IPS DF 4.7 (cell line): ENCODE measurements at regions not wholly inside any gene's neighbourhood (a gene's known extent, or its start where the extent isn't known, plus 50 kb on each side); places are given as distances from the start of the nearest gene placed in this dataset.
"Not testable (repeated sequence)": the region's sequence is repeated elsewhere in the genome, so short reads cannot be mapped to it uniquely, and the experiment has no call there.

Experiments
- DNase-seq: peaks from one replicate; pipeline ENCODE4 v3.0.0-alpha.2; 2013; ENCODE audit warnings: low spot score; ENCODE audit errors: extremely low read depth

GRCh38 chr4:154033921-154034320, 245.0 kb upstream of the SFRP2 start:
- DNase-seq, result no peak

- no peak for DNase-seq
Measured at GRCh38 chr4:154032914-154033313, 244.0 kb upstream of the SFRP2 start.

GRCh38 chr4:154030746-154031145, 241.9 kb upstream of the SFRP2 start:
- no peak for DNase-seq

GRCh38 chr4:154030152-154030551, 241.3 kb upstream of the SFRP2 start:
- DNase-seq, result no peak

GRCh38 chr4:154029171-154029570, 240.3 kb upstream of the SFRP2 start:
- DNase-seq, result no peak

GRCh38 chr4:154025110-154025509, 236.2 kb upstream of the SFRP2 start:
- DNase-seq, result no peak

GRCh38 chr4:154024097-154024694, 235.3 kb upstream of the SFRP2 start:
- no peak for DNase-seq

- DNase-seq, result not testable (repeated sequence)
Measured at GRCh38 chr4:154023671-154024070, 234.8 kb upstream of the SFRP2 start.

- DNase-seq, result no peak
Measured at GRCh38 chr4:154019811-154020210, 230.9 kb upstream of the SFRP2 start.

GRCh38 chr4:154018659-154019058, 229.8 kb upstream of the SFRP2 start:
- DNase-seq, result no peak

- DNase-seq, result no peak
Measured at GRCh38 chr4:154015578-154015977, 226.7 kb upstream of the SFRP2 start.

- no peak for DNase-seq
Measured at GRCh38 chr4:154014407-154015321, 225.8 kb upstream of the SFRP2 start.

GRCh38 chr4:154013576-154013975, 224.7 kb upstream of the SFRP2 start:
- DNase-seq, result no peak

GRCh38 chr4:154010371-154010770, 221.5 kb upstream of the SFRP2 start:
- no peak for DNase-seq

- DNase-seq, result no peak
Measured at GRCh38 chr4:154009788-154010187, 220.9 kb upstream of the SFRP2 start.

GRCh38 chr4:154009191-154009590, 220.3 kb upstream of the SFRP2 start:
- DNase-seq, result no peak

- no peak for DNase-seq
Measured at GRCh38 chr4:154005171-154005520, 216.3 kb upstream of the SFRP2 start.

- no peak for DNase-seq
Measured at GRCh38 chr4:154004507-154005170, 215.8 kb upstream of the SFRP2 start.

- DNase-seq, result no peak
Measured at GRCh38 chr4:154004016-154004415, 215.1 kb upstream of the SFRP2 start.

- DNase-seq, result no peak
Measured at GRCh38 chr4:154003378-154003777, 214.5 kb upstream of the SFRP2 start.

- DNase-seq, result no peak
Measured at GRCh38 chr4:154001193-154001592, 212.3 kb upstream of the SFRP2 start.

- no peak for DNase-seq
Measured at GRCh38 chr4:153997516-153997915, 208.6 kb upstream of the SFRP2 start.
